Esophagus squamous epithelium (tissue), 5 donors: ENCODE measurements at regions not wholly inside any gene's neighbourhood (a gene's known extent, or its start where the extent isn't known, plus 50 kb on each side); places are given as distances from the start of the nearest gene placed in this dataset.

ENCODE experiments used
- DNase-seq: peaks from one replicate; lab custom pipeline; 2025; lab: John Stamatoyannopoulos, UW
- H3K27ac ChIP-seq, 4 donors: fragments of 200-600 bp; sonication (generic); one replicate each; pipeline ENCODE4 v1.5.1; 2016 to 2019; ENCODE audit warnings: mild to moderate bottlenecking in 1 of 4
- H3K27me3 ChIP-seq, 4 donors: fragments of 200-600 bp; sonication (generic); 1 replicate in 3 of 4; 2 replicates in 1 of 4; pipeline versions ENCODE4 v1.5.1 to v1.6.0; 2017 to 2021; ENCODE audit warnings: antibody characterized with exemption in 1 of 4
- H3K36me3 ChIP-seq, 3 donors: fragments of 200-600 bp; sonication (generic); one replicate each; pipeline ENCODE4 v1.5.1; 2016 to 2019
- H3K4me1 ChIP-seq, 3 donors: fragments of 200-600 bp; sonication (generic); one replicate each; pipeline ENCODE4 v1.5.1; 2017 to 2019
- H3K4me3 ChIP-seq, 4 donors: fragments of 200-600 bp; sonication (generic); 1 replicate in 3 of 4; 2 replicates in 1 of 4; pipeline ENCODE4 v1.5.1; 2016 to 2019; ENCODE audit warnings: mild to moderate bottlenecking in 2 of 4, moderate library complexity in 1 of 4
- H3K9me3 ChIP-seq, 3 donors: fragments of 200-600 bp; sonication (generic); one replicate each; pipeline ENCODE4 v1.5.1; 2016 to 2019
- POLR2A ChIP-seq, 4 donors: fragments of 450-650 bp; IDR thresholded peaks; one replicate each; pipeline ENCODE4 v1.6.1; 2017; ENCODE audit warnings: antibody characterized with exemption in 4 of 4, mild to moderate bottlenecking in 4 of 4, moderate library complexity in 3 of 4
- WGBS, 2 donors: methylation state at CpG; one replicate each; pipeline ENCODE4 v1.1.5; 2018; 5-methylcytosine and 5-hydroxymethylcytosine counted together
- intact Hi-C: fragments of 100-400 bp; cut with DNase I; formaldehyde crosslinking; loops from one replicate; pipeline ENCODE4 v1.15.0; 2022
- TF ChIP-seq, protein P1 (sequence below), 6 experiments: fragments of 450-650 bp in 4 of 6; fragments of 200-600 bp in 2 of 6; sonication (generic) in 2 of 6; IDR thresholded peaks; one replicate each; pipeline ENCODE4 v1.5.1; 2016 to 2019; ENCODE audit warnings: antibody characterized with exemption in 6 of 6, mild to moderate bottlenecking in 4 of 6, moderate library complexity in 4 of 6
- donor health status: DM: yes; HTN: yes; CAD: no.

- Histone ChIP-seq H3K4me1 (peaks cover 0 to under 1% (median 0%) of the 10 kb centered on the region in 3 donors), H3K36me3 (no peaks in the 10 kb centered on the region), H3K4me3 (no peak overlapping the region), H3K27ac (no peak overlapping the region), H3K27me3 (no peaks in the 10 kb centered on the region), H3K9me3 (no peaks in the 10 kb centered on the region)
- 81 to 94% methylated on average over 2 of the region's 2 CpGs for WGBS, 2 donors
- TF ChIP-seq POLR2A (IDR thresholded peaks at IDR 0.05), result no peak
- TF ChIP-seq, protein P1, sequence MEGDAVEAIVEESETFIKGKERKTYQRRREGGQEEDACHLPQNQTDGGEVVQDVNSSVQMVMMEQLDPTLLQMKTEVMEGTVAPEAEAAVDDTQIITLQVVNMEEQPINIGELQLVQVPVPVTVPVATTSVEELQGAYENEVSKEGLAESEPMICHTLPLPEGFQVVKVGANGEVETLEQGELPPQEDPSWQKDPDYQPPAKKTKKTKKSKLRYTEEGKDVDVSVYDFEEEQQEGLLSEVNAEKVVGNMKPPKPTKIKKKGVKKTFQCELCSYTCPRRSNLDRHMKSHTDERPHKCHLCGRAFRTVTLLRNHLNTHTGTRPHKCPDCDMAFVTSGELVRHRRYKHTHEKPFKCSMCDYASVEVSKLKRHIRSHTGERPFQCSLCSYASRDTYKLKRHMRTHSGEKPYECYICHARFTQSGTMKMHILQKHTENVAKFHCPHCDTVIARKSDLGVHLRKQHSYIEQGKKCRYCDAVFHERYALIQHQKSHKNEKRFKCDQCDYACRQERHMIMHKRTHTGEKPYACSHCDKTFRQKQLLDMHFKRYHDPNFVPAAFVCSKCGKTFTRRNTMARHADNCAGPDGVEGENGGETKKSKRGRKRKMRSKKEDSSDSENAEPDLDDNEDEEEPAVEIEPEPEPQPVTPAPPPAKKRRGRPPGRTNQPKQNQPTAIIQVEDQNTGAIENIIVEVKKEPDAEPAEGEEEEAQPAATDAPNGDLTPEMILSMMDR (IDR thresholded peaks at IDR 0.05), result no peak
- DNase-seq, result no peak
- intact Hi-C loops, result no loop called here
Measured at GRCh38 chr6:105499136-105499870, 96.4 kb upstream of the PREP start.

GRCh38 chr6:105497549-105497948 lies 94.7 kb upstream of the PREP start:
- H3K36me3 ChIP-seq, result no peaks in the 10 kb centered on the region
- no peaks in the 10 kb centered on the region for H3K27me3 ChIP-seq
- intact Hi-C loops, result no loop called here
- TF ChIP-seq, protein P1 (IDR thresholded peaks at IDR 0.05), result no peak
- no peak for TF ChIP-seq POLR2A (IDR thresholded peaks at IDR 0.05)
- DNase-seq, result no peak
- no peak overlapping the region for H3K27ac ChIP-seq
- WGBS, 2 donors, result 91 to 98% methylated on average over 2 of the region's 2 CpGs
- H3K4me3 ChIP-seq, result no peak overlapping the region
- peaks cover 0 to 18% (median 14%) of the 10 kb centered on the region in 3 donors for H3K4me1 ChIP-seq
- no peaks in the 10 kb centered on the region for H3K9me3 ChIP-seq

DNA sequence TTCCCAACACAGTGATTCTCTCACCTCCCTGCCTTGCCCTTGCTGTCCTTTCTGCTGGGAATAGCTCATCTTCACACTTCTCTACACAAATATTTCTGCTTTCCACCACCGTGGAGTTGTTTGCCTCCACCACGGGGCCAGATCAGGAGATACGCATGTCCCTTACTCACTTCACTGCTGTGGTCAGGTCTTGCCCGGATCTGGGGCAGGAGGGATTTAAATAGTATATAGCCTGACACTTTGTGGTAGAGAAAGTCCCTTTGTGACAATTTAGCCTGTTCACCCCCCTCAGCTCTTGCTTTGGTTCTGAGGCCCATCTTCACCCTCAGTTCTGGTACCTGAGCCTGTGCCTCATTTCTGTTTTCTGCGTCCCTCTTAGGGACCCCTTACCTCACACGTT lies 92.6 kb upstream of the PREP start:
- TF ChIP-seq POLR2A (IDR thresholded peaks at IDR 0.05), result no peak
- TF ChIP-seq, protein P1 (IDR thresholded peaks at IDR 0.05), result no peak
- no peak for DNase-seq
- Histone ChIP-seq H3K36me3 (no peaks in the 10 kb centered on the region), H3K4me3 (no peak overlapping the region), H3K27ac (no peak overlapping the region), H3K27me3 (no peaks in the 10 kb centered on the region), H3K4me1 (peaks cover 0 to 19% (median 16%) of the 10 kb centered on the region in 3 donors), H3K9me3 (no peaks in the 10 kb centered on the region)
- WGBS, 2 donors, result 68 to 90% methylated on average over 6 of the region's 6 CpGs
- intact Hi-C loops, result no loop called here

DNA sequence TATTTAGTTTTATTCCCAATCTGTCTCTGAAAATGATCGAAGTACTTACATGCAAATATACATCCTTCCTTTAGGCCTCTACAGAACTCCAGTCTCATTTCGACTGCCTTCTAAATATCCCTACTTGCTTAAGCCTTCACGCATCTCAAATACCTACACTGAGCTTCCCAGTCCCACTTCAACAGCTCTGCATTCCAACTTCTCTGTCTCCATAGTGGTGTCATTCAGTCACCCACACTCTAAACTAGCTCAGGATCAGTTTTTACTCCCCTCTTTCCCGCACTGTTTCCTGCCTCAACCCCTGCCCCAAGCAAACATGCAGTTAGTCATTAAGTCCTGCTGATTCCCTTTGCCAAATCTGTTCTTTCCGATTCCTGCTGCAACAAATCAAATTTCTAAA lies 91.8 kb upstream of the PREP start:
- intact Hi-C loops, result no loop called here

GRCh38 chr6:105493736-105494135 lies 90.9 kb upstream of the PREP start:
- DNase-seq, result no peak
- Histone ChIP-seq H3K36me3 (no peaks in the 10 kb centered on the region), H3K4me1 (peaks cover 0 to 30% (median 24%) of the 10 kb centered on the region in 3 donors), H3K27me3 (no peaks in the 10 kb centered on the region), H3K4me3 (no peak overlapping the region), H3K27ac (peak overlapping the region in 1 of 4 donors; percentile 19), H3K9me3 (no peaks in the 10 kb centered on the region)
- 16 to 22% methylated on average over 2 of the region's 2 CpGs for WGBS, 2 donors
- TF ChIP-seq, protein P1 (IDR thresholded peaks at IDR 0.05), result no peak
- no peak for TF ChIP-seq POLR2A (IDR thresholded peaks at IDR 0.05)
- intact Hi-C loops, result no loop called here

More for the DNA sequence above, 91.8 kb upstream of the PREP start:
- Histone ChIP-seq H3K36me3 (no peaks in the 10 kb centered on the region), H3K4me3 (no peak overlapping the region), H3K9me3 (no peaks in the 10 kb centered on the region), H3K27me3 (no peaks in the 10 kb centered on the region), H3K4me1 (peaks cover 0 to 20% (median 16%) of the 10 kb centered on the region in 3 donors), H3K27ac (no peak overlapping the region)
- no peak for DNase-seq
- 87 to 94% methylated on average over 5 of the region's 5 CpGs for WGBS, 2 donors
- TF ChIP-seq POLR2A (IDR thresholded peaks at IDR 0.05), result no peak
- TF ChIP-seq, protein P1 (IDR thresholded peaks at IDR 0.05), result no peak
